MM.1S (cell line): ENCODE measurements at regions not wholly inside any gene's neighbourhood (a gene's known extent, or its start where the extent isn't known, plus 50 kb on each side); places are given as distances from the start of the nearest gene placed in this dataset.

Source experiments
- CTCF ChIP-seq: fragments of 300-600 bp; sonication (generic); IDR thresholded peaks from 2 replicates; pipeline ENCODE4 v1.5.1; 2016; ENCODE audit warnings: antibody characterized with exemption, low read length, mixed read lengths
- EZH2 ChIP-seq: fragments of 300-600 bp; sonication (generic); optimal IDR thresholded peaks from 2 replicates; pipeline ENCODE3; 2017; ENCODE audit warnings: low read depth, mild to moderate bottlenecking, antibody characterized with exemption, low read length, mixed read lengths
- EZH2phosphoT487 ChIP-seq: fragments of 300-600 bp; sonication (generic); IDR thresholded peaks from 2 replicates; pipeline ENCODE4 v1.6.1; 2018; ENCODE audit warnings: antibody characterized with exemption, low read length

GRCh38 chr2:5938566-5938896 lies 246.3 kb downstream of the SOX11 start:
- no peak for TF ChIP-seq CTCF
- TF ChIP-seq EZH2phosphoT487, result no peak
- TF ChIP-seq EZH2, result no peak
